CD4-positive, alpha-beta T cell treated with Interleukin-1 beta for 1 hour (primary cell): ENCODE measurements at regions not wholly inside any gene's neighbourhood (a gene's known extent, or its start where the extent isn't known, plus 50 kb on each side); places are given as distances from the start of the nearest gene placed in this dataset.

Source experiments
- DNase-seq, 2 donors: peaks; one replicate each; pipeline ENCODE4 v3.0.0-alpha.2; 2020 to 2022

DNA sequence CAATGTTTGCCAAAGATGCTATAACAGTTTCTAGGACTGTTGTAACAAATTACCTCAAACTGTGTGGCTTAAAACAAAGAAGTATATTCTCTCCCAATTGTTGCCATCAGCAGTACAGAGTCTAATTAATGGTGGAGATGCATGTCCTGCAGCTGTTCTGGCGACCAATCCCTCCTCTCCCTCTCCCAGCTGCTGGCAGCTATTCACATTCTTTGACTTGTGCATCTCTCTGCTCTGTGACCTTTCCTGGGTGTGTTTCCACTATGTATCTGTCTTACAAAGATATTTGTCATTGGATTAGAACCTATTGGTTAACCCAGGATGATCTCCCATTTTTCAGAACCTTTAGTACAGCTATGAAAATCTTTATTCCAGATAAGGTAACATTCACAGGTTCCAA is 561.7 kb upstream of the POM121L12 start:
- no peak for DNase-seq

GRCh38 chr7:52472006-52472620 is 563.3 kb upstream of the POM121L12 start:
- no peak for DNase-seq

DNA sequence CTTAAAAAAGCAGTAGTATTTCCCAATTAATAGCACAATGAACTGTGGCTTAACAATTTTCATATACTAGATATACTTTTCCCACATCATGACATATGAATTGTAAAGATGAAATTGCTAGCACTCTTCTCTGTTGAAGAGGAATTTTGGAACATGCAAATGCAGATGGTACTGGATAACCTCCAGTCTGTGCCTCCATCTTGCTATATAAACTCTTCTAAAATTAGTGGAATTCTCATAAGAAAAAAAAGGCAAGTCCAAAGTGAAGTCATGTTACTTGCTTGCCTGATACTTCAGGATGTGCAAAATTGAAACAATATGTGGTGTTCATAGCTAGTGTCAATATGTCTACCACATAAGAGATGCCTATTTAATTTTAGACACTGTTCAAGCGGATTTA is 570.2 kb upstream of the POM121L12 start:
- no peak for DNase-seq

GRCh38 chr7:52463341-52463740 is 572.1 kb upstream of the POM121L12 start:
- no peak for DNase-seq

DNA sequence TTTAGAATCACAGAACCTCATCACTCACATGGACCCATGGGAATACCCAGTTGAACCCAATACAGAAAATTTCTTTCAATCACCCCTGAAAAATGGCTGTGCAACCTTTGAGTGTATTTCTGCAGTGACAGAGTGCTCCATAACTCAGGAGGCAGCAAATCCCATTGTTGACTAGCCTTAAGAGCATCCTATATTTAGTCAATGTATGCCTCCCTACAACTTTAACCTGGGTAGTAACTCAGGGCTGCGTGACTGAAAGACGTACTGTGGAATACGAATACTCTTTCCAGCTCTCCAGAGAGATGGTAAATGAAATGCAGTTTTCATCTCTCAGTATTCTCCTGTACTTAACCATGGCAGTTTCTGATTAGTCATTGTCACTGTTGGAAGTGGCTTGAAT is 573.0 kb upstream of the POM121L12 start:
- DNase-seq: no peak

- DNase-seq: no peak
Measured at GRCh38 chr7:52455571-52455970, 579.9 kb upstream of the POM121L12 start.

DNA sequence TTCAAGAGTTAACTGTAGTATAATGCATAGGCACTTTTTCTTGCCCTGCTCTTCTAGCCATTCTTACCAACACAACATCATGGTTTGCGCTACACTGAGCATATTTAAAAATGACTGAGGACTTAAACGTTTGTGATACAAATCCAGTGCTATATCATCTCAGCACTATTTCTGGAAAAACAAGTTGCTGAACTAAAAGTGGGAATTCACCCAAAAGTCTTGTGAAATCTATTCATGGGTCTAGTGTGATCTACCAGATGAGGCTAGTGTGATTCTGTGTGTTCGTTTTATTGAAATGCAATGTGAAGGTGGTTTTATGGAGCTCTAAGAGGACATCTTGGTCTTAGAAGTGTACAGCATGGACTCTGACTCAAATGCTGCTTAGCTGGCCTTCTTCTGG is 584.6 kb upstream of the POM121L12 start:
- DNase-seq: no peak

DNA sequence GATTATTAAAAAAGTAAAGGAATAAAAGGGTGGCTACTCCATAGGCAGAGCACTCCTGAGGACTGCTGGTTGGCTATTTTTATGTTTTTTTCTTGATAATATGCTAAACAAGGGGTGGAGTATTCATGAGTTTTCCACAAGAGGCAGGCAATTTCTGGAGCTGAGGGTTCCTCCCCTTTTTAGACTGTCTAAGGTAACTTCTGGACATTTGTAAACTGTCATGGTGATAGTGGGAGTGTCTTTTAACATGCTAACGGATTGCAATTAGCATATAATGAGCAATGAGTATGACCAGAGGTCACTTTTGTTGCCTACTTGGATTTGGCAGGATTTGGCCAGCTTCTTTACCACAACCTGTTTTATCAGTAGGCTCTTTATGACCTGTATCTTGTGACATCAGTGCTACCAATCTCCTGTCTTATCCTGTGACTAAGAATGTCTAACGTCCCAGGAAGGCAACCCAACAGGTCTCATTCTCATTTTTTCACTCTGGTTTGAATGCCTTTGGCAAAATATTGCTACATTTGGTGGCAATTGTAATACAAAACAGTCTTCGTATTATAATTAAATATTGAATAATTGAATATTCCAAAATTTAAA is 587.8 kb upstream of the POM121L12 start:
- no peak for DNase-seq

DNA sequence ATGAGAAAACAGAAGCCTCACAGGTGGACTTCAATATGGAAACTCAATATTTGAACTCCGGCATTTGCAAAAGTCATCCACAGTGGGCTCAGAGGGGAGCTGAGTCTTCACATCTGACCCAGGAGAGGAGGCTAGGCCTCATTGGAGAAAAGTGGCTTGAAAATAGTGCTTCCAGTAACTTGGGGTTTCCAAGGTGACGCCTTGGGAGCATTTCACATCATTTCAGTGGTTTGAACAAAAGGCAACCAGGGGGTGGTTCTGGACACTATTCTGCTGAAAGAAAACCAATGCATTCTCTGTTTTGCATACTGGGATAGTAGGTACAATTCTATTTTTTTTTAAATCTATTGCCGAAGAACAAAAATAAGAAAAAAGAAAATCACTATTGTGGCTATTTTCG is 599.2 kb upstream of the POM121L12 start:
- no peak for DNase-seq

GRCh38 chr7:52431082-52431815 is 604.2 kb upstream of the POM121L12 start:
- DNase-seq: no peak

DNA sequence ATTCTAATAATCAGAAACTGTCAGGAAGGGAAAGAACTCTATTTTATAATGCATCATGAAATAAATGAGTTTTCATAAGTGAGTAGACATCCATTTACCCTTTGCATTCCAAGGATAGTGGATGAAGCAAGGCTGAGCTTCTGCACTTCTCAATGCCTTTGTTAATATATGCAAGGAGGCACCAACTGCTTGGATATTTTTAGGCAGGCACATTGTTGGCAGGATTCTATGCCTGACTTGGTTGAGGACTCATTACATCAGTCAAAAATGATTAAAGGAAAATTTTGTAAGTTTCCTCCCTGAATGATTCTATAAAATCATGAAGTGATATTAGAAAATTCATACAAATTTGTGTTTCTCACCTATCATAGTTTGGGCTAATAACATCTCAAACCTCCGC is 612.2 kb upstream of the POM121L12 start:
- no peak for DNase-seq

- DNase-seq: no peak
Measured at GRCh38 chr7:52413051-52413450, 622.4 kb upstream of the POM121L12 start.

DNA sequence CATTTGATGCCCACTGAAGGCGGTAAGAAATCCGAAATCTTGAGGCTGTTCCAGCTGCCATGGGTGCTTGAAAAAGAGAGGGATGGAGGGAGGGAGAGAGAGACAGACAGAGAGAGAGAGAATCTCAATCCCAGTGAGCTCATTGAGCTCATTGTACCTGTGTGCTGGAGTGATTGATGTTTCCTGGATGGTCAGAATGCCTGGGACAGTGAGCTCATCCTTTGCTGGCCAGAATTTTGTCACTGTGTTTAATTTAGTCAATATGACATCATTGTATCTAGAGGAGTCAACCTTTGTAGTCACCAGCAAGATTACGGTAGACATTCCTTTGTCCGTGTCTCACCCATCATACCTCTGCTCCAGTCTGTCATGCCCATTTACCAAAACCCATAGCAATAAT is 625.4 kb upstream of the POM121L12 start:
- no peak for DNase-seq

DNA sequence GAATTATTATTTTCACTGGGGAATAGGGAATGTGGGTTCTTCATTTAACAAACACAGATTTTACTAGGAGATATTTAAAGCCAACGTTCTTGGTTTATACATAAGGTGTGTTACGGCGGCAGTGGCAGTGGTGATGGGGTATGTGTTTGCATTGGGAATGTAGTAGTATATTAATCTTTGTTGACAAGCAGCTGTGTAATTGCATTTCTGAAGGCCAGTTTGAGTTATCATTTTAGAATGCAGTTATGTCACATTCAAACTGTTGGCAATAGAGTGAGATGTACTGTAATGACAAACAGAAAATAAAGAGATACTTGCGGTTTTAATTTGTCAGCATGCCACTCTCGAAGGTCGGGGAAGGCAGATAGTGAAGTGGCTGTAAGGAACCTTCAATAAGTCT is 628.6 kb upstream of the POM121L12 start:
- no peak for DNase-seq

GRCh38 chr7:52382731-52383130 is 652.7 kb upstream of the POM121L12 start:
- DNase-seq: no peak

DNA sequence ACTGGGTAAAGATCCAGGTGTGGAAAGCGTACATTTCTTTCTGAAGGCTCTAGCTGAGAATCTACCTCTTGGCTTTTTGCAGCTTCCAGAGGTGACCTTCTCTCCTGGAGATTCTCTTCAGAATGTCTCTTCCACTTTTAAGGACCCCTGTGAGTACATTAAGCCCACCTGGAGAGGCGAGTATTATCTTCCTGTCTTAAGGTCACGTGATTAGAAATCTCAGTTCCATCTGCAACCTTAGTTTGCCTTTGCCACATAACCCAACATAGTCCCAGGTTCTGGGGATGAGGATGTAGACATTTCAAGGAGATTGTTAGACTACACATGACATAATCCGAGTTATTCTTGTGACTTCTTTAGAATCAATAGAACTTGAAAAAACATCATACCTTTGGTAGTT is 665.5 kb upstream of the POM121L12 start:
- DNase-seq: no peak

DNA sequence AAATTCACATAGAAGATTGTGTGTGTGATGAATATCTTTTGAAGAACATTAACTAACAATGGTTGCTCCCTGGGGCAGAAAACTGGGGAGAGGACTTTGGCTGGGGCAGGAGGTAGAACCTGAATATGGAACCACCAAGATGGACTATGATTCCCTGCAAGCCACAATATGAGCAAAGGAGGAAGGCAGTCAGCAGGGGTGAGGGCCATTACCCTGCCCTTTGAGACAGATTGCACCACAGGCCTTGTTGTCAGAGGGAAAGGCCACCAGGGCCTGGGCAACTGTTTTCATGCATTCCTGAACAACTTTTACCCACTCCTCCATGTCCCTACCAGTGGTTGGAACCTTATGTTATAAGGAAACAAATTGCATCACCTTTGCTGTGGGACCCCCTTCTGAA is 670.1 kb upstream of the POM121L12 start:
- DNase-seq: no peak

DNA sequence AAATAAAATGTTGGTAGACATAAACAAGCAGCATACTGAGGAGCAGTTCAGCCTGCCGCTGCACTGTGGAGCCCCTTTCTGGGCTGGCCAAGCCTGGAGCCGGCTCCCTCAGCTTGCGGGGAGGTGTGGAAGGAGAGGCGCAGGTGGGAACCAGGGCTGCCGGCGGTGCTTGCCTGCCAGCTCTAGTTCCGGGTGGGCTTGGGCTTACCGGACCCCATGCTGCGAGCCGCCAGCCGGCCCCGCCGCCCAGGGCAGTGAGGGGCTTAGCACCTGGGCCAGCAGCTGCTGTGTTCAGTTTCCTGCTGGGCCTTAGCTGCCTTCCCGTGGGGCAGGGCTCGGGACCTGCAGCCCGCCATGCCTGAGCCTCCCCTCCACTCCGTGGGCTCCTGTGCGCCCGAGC is 672.9 kb upstream of the POM121L12 start:
- DNase-seq: no peak

DNA sequence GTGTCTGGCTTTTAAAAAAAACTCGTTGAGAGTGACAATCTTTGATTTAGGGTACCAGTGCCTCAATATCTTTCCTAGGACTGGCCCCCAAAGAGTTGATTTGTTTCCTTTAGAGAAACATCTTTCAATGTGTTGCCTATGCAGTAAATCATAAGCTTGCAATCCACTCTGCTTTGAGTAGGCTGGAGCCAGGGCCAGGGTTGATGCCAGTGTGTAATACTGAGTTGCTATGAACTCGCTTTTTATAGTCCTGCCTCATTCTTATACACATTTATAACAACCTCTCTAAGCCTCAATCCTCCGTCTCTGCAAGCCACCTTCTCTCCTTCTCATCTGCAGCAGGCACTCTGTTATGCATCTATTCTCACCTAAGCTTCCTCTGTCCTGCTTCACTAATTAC is 674.9 kb upstream of the POM121L12 start:
- no peak for DNase-seq

DNA sequence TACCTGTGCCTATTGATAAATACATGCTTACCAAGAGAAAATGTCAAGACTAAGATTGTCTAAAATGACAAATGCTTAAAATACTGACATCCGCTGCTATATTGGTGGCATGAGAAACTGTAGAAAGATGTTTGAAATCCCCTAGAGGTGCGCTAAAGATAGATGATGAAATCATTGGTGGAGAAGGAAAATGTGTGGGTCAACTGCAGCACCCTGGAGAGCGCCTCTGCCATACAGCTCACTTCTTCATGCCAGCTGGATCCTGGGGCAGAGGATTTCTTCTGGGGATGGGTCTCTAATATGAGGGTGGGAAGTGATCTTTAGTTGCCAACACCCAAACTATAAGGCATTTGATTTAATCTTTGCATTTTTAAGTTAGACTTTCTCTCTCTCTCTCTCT is 680.4 kb upstream of the POM121L12 start:
- DNase-seq: no peak

DNA sequence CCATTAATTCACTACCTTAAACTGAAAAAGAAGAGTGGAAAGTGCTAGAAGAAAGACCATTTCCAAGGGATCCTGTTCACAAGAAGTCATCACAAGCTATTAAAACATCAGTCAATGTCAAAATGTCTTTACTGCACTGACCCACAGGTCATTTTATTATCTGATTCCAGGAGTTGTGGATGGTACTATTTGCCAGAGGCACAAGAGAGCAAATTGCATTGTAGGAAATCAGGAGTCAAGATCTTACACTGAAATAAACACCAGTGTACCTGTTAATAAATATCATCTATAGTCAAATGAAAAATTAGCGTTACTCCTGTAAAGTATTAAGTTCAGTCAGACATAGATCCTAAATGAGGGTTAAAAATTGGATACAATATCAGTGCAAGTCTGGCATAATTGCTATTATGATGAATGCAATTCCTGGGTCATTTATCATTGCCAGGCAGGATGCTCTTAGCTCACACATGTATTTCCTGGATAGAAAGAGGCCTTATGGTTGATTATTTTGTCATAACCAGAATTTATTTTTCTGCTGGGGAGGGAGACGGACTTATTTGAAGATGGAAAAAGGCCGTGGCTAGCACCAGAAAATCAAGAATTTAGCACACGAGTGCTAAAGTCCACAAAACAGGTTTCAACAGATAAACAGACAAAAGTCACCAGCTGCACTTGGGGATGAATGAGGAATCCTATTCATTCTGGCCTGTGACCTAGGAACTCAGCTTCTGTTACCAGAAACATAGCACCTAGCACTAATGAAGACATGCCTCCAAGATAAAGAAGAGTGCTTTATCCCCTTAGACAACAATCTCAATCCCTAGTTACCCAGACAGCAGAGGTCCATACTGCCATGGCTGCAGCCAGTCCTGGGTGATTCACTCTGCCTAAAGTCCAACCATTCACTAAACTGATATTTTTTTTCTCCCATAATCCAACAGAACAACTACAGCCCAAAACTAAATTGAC is 683.1 kb upstream of the POM121L12 start:
- DNase-seq: no peak

DNA sequence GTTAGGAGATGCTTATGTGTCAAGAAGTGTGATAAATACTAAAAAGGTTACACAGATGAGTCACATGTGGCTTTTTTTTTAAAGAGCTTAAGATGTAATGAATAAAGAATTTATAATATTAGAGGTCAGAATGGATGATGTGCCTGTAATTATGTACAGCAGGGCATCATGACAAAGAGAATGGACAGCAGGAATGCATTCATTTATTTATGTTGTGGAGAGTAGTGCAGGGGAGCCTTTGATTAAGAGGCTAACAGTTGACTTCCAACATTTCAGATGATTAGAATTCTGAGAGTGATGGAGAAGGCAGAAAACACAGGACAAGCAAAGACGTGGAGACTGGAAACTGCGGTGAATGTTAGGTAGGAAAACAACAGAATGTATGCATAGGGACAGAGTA is 691.4 kb upstream of the POM121L12 start:
- DNase-seq: no peak

DNA sequence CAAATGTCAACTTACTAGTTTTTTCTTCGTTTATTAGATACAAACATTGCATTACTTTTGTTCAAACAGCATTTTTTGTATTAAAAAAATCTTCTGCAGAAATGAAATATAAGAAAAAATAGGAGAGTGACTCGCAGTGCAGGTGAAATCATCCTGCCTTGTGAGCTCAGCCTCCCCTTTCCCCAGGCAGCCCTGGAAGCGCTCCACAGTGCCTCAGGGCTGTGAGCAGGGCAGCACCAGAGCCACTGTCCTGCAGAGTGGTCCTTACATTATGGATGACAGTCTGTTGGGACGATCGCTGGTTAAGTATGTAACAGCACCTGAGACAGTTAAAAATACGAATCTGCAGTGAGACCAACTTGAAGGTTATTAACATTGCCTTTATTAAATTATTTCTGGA is 695.4 kb upstream of the POM121L12 start:
- DNase-seq: no peak
